Cardiac fibroblast (primary cell): ENCODE measurements at regions not wholly inside any gene's neighbourhood (a gene's known extent, or its start where the extent isn't known, plus 50 kb on each side); places are given as distances from the start of the nearest gene placed in this dataset.

Experiments used
- DNase-seq, 2 donors: peaks; one replicate each; pipeline versions ENCODE4 v3.0.0 to v3.0.0-alpha.2; 2010; ENCODE audit warnings: low read depth in 2 of 2
- H3K4me3 ChIP-seq, 2 donors: replicated peaks in 1 of 2; 1 replicate in 1 of 2; 2 replicates in 1 of 2; pipeline ENCODE4 v1.5.1; 2011; ENCODE audit warnings: low read depth in 2 of 2, low read length in 2 of 2, mild to moderate bottlenecking in 2 of 2, moderate library complexity in 1 of 2
- CTCF ChIP-seq: IDR thresholded peaks from one replicate; pipeline ENCODE4 v1.5.1; 2011; ENCODE audit warnings: low read depth, mild to moderate bottlenecking, low read length, inconsistent platforms

- peak; percentile 25 to 74 for DNase-seq
- no peak for TF ChIP-seq CTCF
Observed at GRCh38 chr13:80436571-80437169, 95.7 kb upstream of the SPRY2 start.

GRCh38 chr13:80430561-80430960, 89.6 kb upstream of the SPRY2 start:
- DNase-seq, result peak in 1 of 2 donors; percentile 29
- TF ChIP-seq CTCF, result no peak
- no peak overlapping the region for H3K4me3 ChIP-seq

More at GRCh38 chr13:80436571-80437169, 95.7 kb upstream of the SPRY2 start:
- H3K4me3 ChIP-seq, result no peak overlapping the region

GRCh38 chr13:80428349-80429096, 87.6 kb upstream of the SPRY2 start:
- TF ChIP-seq CTCF, result no peak
- no peak for DNase-seq
- no peak overlapping the region for H3K4me3 ChIP-seq

- no peak for DNase-seq
- H3K4me3 ChIP-seq, result no peak overlapping the region
- no peak for TF ChIP-seq CTCF
Observed at GRCh38 chr13:80419416-80419815, 78.5 kb upstream of the SPRY2 start.

GRCh38 chr13:80413611-80414010, 72.7 kb upstream of the SPRY2 start:
- DNase-seq, result no peak
- TF ChIP-seq CTCF, result no peak
- no peak overlapping the region for H3K4me3 ChIP-seq

- no peak for DNase-seq
- H3K4me3 ChIP-seq, result no peak overlapping the region
- TF ChIP-seq CTCF, result no peak
Observed at GRCh38 chr13:80408270-80408669, 67.3 kb upstream of the SPRY2 start.
